ENCODE measurements at regions not wholly inside any gene's neighbourhood (a gene's known extent, or its start where the extent isn't known, plus 50 kb on each side); places are given as distances from the start of the nearest gene placed in this dataset.
A peak's percentile ranks its signal among the peaks of the same experiment; 100 is the strongest.
"Not testable (repeated sequence)": the region's sequence is repeated elsewhere in the genome, so short reads cannot be mapped to it uniquely, and the experiment has no call there.

DNA sequence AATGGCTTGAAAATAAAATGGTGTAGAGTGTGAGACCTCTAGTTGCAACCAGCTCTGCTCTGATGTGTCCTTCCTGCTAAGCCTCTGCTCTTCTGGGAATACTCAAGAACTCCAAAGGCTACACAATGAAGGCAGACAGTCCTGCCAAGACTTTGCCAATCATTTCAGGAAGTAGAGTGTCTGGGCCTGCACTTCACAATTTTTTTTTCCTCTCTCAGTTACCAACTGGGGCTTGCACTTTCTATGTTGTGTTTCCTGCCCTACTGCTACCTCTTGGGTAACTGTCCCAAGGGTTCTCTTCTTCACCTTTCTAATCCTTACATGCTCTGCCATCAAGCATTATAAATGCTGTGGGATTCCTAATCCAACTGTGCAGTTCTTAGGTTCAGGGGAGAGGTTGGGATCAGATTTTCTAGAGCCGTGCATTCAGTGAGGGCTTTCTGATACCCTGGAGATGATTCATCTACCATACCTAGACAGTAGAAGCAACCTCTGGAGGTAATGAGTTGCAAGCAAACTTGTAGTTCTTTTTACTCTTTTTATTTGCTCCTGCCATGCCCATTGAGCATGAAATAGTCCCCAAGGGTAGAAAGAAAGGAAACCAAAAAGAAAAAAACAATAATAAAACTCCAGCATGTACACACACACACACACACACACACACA, 365.9 kb downstream of the MLLT3 start:
- no peaks in the 10 kb centered on the region for H3K9me3 Mint-ChIP-seq
- H3K27ac Mint-ChIP-seq = no peak overlapping the region

DNA sequence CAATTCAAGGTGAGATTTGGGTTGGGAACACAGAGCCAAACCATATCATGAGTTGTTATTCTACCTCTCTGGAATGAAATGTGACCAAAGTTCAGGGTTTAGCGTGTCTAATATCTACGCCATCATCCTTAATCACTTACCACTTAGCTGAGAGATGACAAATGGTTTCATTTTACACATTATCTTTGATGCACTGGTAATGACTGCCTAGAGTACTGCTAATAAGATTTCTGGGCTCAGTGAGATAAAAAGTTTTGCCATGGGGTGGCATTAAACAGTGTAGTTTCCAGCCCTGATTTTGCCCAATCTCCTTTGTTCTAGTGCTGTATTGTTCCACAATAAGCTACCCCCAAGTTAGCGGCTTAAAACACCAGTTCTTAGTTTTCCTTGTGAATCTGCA, 367.2 kb downstream of the MLLT3 start:
- Mint-ChIP-seq H3K27me3 (ENCODE audit: low read depth in 3 of 3) (peaks cover 0 to 4% (median 4%) of the 10 kb centered on the region in 3 donors), H3K36me3 (no peaks in the 10 kb centered on the region), H3K4me1 (peaks cover 6 to 11% of the 10 kb centered on the region in 2 donors), H3K9me3 (no peaks in the 10 kb centered on the region), H3K27ac (no peak overlapping the region), H3K4me3 (no peak overlapping the region)
- DNase-seq = no peak

More for the DNA sequence above, 365.9 kb downstream of the MLLT3 start:
- no peaks in the 10 kb centered on the region for H3K36me3 Mint-ChIP-seq
- H3K4me1 Mint-ChIP-seq = peaks cover 6 to 11% of the 10 kb centered on the region in 2 donors
- no peak for DNase-seq
- peaks cover 0 to 4% (median 4%) of the 10 kb centered on the region in 3 donors for H3K27me3 Mint-ChIP-seq (ENCODE audit: low read depth in 3 of 3)
- H3K4me3 Mint-ChIP-seq = no peak overlapping the region

GRCh38 chr9:20253635-20254034, 368.7 kb downstream of the MLLT3 start:
- Mint-ChIP-seq H3K27ac (no peak overlapping the region), H3K4me1 (peaks cover 10 to 17% of the 10 kb centered on the region in 2 donors), H3K4me3 (no peak overlapping the region), H3K36me3 (peaks cover 0 to 6% (median 0%) of the 10 kb centered on the region in 3 donors), H3K9me3 (no peaks in the 10 kb centered on the region), H3K27me3 (ENCODE audit: low read depth in 3 of 3) (peaks cover 0 to 4% (median 2%) of the 10 kb centered on the region in 3 donors)
- DNase-seq = no peak

GRCh38 chr9:20252778-20253177, 369.5 kb downstream of the MLLT3 start:
- H3K36me3 Mint-ChIP-seq = peaks cover 0 to 7% (median 0%) of the 10 kb centered on the region in 3 donors
- peaks cover 0 to 4% (median 2%) of the 10 kb centered on the region in 3 donors for H3K27me3 Mint-ChIP-seq (ENCODE audit: low read depth in 3 of 3)
- H3K4me3 Mint-ChIP-seq = no peak overlapping the region
- no peak overlapping the region for H3K27ac Mint-ChIP-seq
- peaks cover 10 to 18% of the 10 kb centered on the region in 2 donors for H3K4me1 Mint-ChIP-seq
- no peak for DNase-seq
- no peaks in the 10 kb centered on the region for H3K9me3 Mint-ChIP-seq

DNA sequence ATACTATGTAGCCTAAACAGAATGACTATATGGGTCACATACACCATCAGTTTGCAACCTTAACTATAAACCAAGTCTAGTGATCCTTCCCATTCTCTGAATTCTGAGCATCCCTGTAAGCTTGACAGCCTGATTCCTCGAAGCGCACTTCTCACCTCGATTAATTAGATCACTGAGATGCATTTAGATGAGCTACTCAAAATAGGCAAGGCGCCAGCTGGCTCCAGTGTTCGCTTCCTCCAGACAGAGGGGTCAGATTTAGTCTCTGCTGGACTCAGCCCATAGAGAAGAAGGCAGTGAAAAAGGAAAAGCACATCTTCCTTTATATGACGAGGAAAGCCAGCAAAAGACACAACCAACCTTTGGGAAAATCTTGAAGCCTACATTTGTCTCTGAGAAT, 371.5 kb downstream of the MLLT3 start:
- H3K9me3 Mint-ChIP-seq = no peaks in the 10 kb centered on the region
- H3K36me3 Mint-ChIP-seq = peaks cover 0 to 7% (median 0%) of the 10 kb centered on the region in 3 donors
- peaks cover 14 to 24% of the 10 kb centered on the region in 2 donors for H3K4me1 Mint-ChIP-seq
- no peak overlapping the region for H3K27ac Mint-ChIP-seq
- DNase-seq = no peak
- H3K27me3 Mint-ChIP-seq (ENCODE audit: low read depth in 3 of 3) = peaks cover 0 to 4% (median 2%) of the 10 kb centered on the region in 3 donors
- H3K4me3 Mint-ChIP-seq = no peak overlapping the region

DNA sequence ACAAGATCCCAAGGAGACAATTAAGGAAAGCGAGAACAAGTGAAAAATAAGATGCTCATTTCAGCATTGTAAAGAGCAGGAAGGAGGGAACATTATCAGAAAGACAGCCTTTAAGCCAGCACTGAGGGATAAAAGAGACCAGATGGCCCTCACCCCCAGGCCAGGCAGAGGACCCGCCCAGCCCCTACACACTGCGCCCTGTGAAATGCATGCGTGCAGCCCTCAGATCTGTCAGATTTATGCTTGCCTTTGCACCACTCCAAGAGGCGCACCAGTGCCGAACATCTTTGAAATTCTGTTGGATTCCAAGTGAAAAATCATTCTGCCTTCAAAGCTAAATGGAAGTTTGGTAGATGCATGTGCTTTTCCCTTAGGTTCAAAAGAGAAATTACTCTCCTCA, 378.0 kb downstream of the MLLT3 start:
- DNase-seq = no peak
- peaks cover 0 to 4% (median 4%) of the 10 kb centered on the region in 3 donors for H3K27me3 Mint-ChIP-seq (ENCODE audit: low read depth in 3 of 3)
- H3K4me1 Mint-ChIP-seq = peaks cover 43 to 79% of the 10 kb centered on the region in 2 donors
- H3K36me3 Mint-ChIP-seq = peaks cover 0 to 7% (median 0%) of the 10 kb centered on the region in 3 donors
- H3K9me3 Mint-ChIP-seq = no peaks in the 10 kb centered on the region
- H3K27ac Mint-ChIP-seq = peak overlapping the region in 1 of 6 donors; percentile 18
- H3K4me3 Mint-ChIP-seq = no peak overlapping the region

- H3K4me3 Mint-ChIP-seq = peak overlapping the region in 2 of 5 donors; percentile 37 to 83
- DNase-seq = no peak
- peak overlapping the region in 4 of 6 donors; percentile 7 to 50 (median 24) for H3K27ac Mint-ChIP-seq
- no peaks in the 10 kb centered on the region for H3K9me3 Mint-ChIP-seq
- H3K36me3 Mint-ChIP-seq = peaks cover 0 to 3% (median 0%) of the 10 kb centered on the region in 3 donors
- peaks cover 0 to 4% (median 4%) of the 10 kb centered on the region in 3 donors for H3K27me3 Mint-ChIP-seq (ENCODE audit: low read depth in 3 of 3)
- peaks cover 40 to 75% of the 10 kb centered on the region in 2 donors for H3K4me1 Mint-ChIP-seq
Observed at GRCh38 chr9:20243841-20244240, 378.5 kb downstream of the MLLT3 start.

GRCh38 chr9:20242510-20243189, 379.6 kb downstream of the MLLT3 start:
- peak overlapping the region; percentile 23 to 87 (median 57) for H3K27ac Mint-ChIP-seq
- no peaks in the 10 kb centered on the region for H3K9me3 Mint-ChIP-seq
- H3K4me1 Mint-ChIP-seq = peaks cover 39 to 72% of the 10 kb centered on the region in 2 donors
- peak; percentile 55 to 59 (median 57) for DNase-seq
- H3K36me3 Mint-ChIP-seq = no peaks in the 10 kb centered on the region
- peak overlapping the region; percentile 75 to 84 (median 76) for H3K4me3 Mint-ChIP-seq
- H3K27me3 Mint-ChIP-seq (ENCODE audit: low read depth in 3 of 3) = peaks cover 0 to 4% (median 4%) of the 10 kb centered on the region in 3 donors

- no peak for DNase-seq
- Mint-ChIP-seq H3K9me3 (no peaks in the 10 kb centered on the region), H3K27ac (no peak overlapping the region), H3K27me3 (ENCODE audit: low read depth in 3 of 3) (peaks cover 0 to 6% (median 4%) of the 10 kb centered on the region in 3 donors), H3K4me1 (peaks cover 29 to 54% of the 10 kb centered on the region in 2 donors), H3K4me3 (no peak overlapping the region), H3K36me3 (peaks cover 0 to 4% (median 0%) of the 10 kb centered on the region in 3 donors)
Observed at GRCh38 chr9:20240498-20240897, 381.8 kb downstream of the MLLT3 start.

DNA sequence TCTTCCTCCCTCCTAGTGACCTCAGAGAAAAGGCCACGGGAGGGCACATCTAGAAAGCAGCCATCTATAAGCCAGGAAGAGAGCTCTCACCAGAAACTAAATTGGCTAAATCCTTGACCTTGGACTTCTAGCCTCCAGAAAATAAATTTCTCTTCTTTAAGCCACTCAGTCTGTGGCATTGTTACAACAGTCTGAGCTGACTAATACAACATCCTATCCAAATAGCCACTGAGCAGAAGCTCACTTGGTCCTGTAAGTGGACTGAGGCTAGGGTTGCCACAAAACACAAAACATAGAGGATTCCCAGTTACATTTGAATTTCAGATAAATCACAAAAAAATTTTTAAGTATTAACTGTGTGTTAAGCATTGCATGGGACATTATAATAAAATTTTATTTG, 383.4 kb downstream of the MLLT3 start:
- no peak for DNase-seq
- Mint-ChIP-seq H3K36me3 (peaks cover 0 to 4% (median 0%) of the 10 kb centered on the region in 3 donors), H3K4me3 (no peak overlapping the region), H3K27ac (no peak overlapping the region), H3K4me1 (peaks cover 26 to 38% of the 10 kb centered on the region in 2 donors), H3K9me3 (peaks cover 0 to 2% (median 0%) of the 10 kb centered on the region in 6 donors), H3K27me3 (ENCODE audit: low read depth in 3 of 3) (peaks cover 4 to 5% (median 4%) of the 10 kb centered on the region in 3 donors)

- Mint-ChIP-seq H3K9me3 (peaks cover 0 to 2% (median 0%) of the 10 kb centered on the region in 6 donors), H3K27ac (no peak overlapping the region), H3K4me1 (peaks cover 14 to 26% of the 10 kb centered on the region in 2 donors), H3K36me3 (peaks cover 0 to 4% (median 0%) of the 10 kb centered on the region in 3 donors), H3K4me3 (no peak overlapping the region), H3K27me3 (ENCODE audit: low read depth in 3 of 3) (peaks cover 4 to 5% (median 4%) of the 10 kb centered on the region in 3 donors)
- DNase-seq = no peak
Observed at GRCh38 chr9:20237686-20238085, 384.6 kb downstream of the MLLT3 start.

GRCh38 chr9:20236676-20237075, 385.6 kb downstream of the MLLT3 start:
- no peak overlapping the region for H3K27ac Mint-ChIP-seq
- peaks cover 0 to 2% (median 0%) of the 10 kb centered on the region in 6 donors for H3K9me3 Mint-ChIP-seq
- DNase-seq = no peak
- no peak overlapping the region for H3K4me3 Mint-ChIP-seq
- peaks cover 2 to 5% (median 4%) of the 10 kb centered on the region in 3 donors for H3K27me3 Mint-ChIP-seq (ENCODE audit: low read depth in 3 of 3)
- H3K4me1 Mint-ChIP-seq = peaks cover 4 to 15% of the 10 kb centered on the region in 2 donors
- H3K36me3 Mint-ChIP-seq = peaks cover 0 to 4% (median 0%) of the 10 kb centered on the region in 3 donors

- not testable (repeated sequence) for H3K4me3 Mint-ChIP-seq; DNase-seq; H3K27ac Mint-ChIP-seq; H3K36me3 Mint-ChIP-seq; H3K4me1 Mint-ChIP-seq; H3K27me3 Mint-ChIP-seq (ENCODE audit: low read depth in 3 of 3); H3K9me3 Mint-ChIP-seq
Observed at GRCh38 chr9:20235206-20235605, 387.1 kb downstream of the MLLT3 start.

DNA sequence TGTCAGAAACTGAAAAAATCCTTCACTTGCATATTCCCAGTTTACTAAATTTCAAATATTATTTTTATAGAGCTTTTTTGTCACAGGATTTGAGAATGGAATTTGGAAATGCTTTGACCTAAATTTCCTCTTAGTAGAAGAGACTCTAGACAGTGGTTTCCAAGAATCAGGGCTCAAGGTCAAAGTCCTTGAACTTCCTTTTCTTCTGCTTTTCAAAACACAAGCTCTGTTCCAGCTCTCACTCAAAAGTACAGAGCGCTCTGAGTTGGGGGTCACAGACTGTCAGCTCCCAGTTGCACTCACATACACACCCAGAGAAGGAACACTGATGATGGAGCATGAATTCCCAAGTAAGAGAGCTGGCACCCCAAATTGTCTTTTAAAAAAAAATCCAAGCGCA, 394.2 kb downstream of the MLLT3 start:
- Mint-ChIP-seq H3K27ac (no peak overlapping the region), H3K27me3 (ENCODE audit: low read depth in 3 of 3) (peaks cover 0 to 11% (median 10%) of the 10 kb centered on the region in 3 donors), H3K4me1 (peaks cover 13 to 29% of the 10 kb centered on the region in 2 donors), H3K9me3 (peaks cover 0 to 3% (median 0%) of the 10 kb centered on the region in 6 donors), H3K36me3 (no peaks in the 10 kb centered on the region), H3K4me3 (no peak overlapping the region)
- DNase-seq = no peak

Data from immature natural killer cell (primary cell).